GM21526 (cell line): ENCODE measurements at regions not wholly inside any gene's neighbourhood (a gene's known extent, or its start where the extent isn't known, plus 50 kb on each side); places are given as distances from the start of the nearest gene placed in this dataset.

Source experiments
- ATAC-seq: cut with Tn5 transposase; IDR thresholded peaks from one replicate; pipeline ENCODE4 v1.9.1; 2021; ENCODE audit warnings: moderate library complexity; ENCODE audit not compliant: unreplicated experiment, low FRiP score

DNA sequence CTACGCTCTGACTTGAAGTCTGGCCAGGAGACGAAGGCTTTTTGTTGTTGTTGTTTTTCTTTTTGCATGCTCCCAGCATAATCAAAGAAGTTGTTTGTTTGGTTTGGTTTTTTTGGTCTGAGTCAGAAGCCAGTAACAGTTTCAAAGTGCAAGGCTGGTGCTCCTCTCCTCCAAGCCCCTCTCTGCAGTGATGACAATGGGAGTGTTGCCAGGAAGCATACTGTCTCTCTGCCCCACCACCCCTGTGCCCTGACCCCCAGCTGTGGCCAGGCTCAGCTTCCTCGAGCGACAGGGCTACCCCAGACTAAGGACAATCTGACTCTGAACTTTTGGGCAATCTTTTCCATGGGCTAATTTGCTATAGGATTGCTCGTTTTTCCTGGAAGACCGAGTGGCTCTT lies 173.8 kb upstream of the PITX1 start:
- no peak for ATAC-seq

GRCh38 chr5:135206862-135207261 lies 172.8 kb upstream of the PITX1 start:
- no peak for ATAC-seq

DNA sequence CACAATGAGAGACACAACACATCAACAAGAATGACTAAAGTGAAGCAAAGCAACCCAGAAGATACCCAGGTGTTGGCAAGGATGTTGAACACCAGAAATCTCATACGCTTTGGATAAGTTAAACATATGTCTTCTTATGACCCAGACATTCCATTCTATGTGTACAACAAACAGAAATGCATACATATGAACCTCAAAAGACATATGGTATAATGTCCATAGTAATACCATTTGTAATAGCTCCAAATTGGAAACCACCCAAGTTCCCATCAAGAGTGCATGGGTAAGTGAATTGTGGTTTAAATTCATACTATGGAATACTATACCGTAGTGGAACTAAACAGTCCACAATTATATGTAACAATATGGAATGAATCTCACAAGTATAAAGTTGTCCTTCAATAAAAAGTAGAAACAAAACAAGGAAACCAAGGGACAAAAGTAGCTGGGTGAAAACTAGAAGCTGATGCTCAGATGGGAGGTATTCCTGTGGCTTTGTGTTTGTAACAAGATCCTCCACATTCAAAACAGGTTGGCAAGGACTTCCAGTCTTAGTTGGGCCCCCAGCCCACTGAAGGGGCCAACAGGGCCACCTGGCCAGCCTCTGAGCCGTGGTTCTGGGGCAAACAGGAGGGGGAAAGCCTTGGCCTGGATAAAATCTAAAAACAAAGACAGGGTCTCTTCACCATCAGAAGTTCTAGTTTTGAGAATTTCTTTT lies 171.8 kb upstream of the PITX1 start:
- ATAC-seq = no peak

GRCh38 chr5:135204151-135204600 lies 170.1 kb upstream of the PITX1 start:
- ATAC-seq = no peak

- no peak for ATAC-seq
Observed at GRCh38 chr5:135203593-135204036, 169.6 kb upstream of the PITX1 start.

DNA sequence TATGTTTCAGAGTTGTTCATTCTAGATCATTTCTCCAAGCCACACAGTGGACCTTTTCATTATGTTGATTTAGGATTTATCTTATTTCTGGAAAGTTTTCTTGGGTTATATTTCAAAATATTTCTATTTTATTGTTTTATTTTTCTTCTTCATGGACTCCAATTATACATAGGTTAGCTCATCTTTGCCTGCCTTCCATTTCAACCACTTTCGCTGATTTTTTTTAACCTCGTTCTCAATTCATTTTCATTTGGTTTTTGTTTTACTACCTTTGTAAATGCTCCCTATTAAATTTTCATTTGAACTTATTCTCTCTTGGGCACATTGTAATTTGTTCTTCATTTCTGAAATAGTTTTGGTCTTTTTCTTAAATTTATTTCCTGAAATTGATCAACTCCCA lies 169.0 kb upstream of the PITX1 start:
- ATAC-seq = no peak

DNA sequence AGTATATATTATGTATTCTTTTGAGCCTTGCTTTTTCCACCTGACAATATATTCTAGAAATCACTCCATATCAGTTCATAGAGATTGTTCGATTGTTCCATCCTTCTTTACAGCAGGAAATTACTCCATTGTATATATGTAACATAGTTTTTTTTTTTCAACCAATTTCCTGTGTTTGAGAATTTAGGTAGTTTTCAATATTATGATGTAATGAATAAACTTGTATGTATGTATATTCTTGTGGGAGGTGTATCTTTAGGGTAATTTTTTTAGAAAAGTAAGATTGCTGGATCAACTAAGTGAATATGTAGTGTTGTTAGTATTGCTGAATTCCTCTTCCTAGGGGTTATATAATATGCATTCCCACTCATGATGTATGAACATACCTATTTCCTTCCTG lies 165.9 kb upstream of the PITX1 start:
- no peak for ATAC-seq

GRCh38 chr5:135196483-135196882 lies 162.5 kb upstream of the PITX1 start:
- no peak for ATAC-seq

GRCh38 chr5:135195270-135195608 lies 161.2 kb upstream of the PITX1 start:
- ATAC-seq = no peak

DNA sequence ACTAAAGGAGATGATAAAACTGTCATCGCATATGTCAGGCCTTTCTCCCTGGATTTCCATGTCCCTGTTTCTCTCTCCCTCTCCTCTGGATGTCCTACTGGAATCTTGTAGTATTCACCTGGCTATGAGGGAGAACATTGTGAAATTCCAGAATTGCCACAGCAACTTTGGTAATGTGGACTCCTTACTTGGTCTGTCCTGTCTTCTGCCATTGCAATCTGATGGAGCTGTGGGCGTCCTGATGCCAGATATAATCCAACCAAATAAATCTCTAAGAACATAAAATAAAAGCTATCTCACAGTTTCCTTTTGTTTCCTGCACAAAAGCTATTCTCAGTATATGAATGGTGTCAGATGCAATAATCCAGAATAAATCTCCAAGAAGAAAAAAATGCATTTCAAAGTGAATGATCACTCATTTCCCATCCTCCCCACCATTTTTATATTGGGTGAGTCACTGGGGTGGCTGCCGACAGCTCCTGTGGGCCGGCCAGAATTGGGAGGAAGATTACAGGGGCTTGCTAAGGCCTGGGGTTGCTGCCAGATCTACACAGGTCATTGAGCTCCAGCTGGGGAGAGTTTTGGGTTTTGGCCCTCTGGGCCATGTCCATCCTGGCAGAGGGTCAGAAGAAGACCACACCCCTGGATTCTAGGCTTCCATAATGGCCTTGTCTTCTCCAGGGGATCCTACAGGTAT lies 160.7 kb upstream of the PITX1 start:
- no peak for ATAC-seq

DNA sequence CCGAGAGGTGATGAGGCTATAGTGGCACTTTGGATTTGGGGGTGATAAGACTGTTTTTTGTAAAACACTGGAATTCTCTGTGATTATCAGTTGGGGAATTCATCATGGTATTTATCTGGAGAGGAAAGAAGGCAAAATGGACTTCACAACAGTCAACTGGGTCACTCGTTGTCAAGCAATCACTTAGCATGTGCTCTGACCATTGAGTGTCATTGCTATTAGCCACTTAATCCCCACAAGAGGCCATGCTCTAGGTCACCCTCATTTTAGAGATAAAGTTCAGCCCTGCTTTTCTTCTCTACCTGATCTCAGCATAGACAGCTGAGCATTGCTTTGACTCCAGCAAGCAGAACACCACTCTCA lies 160.1 kb upstream of the PITX1 start:
- ATAC-seq = no peak

GRCh38 chr5:135193213-135194125 lies 159.4 kb upstream of the PITX1 start:
- ATAC-seq = no peak

DNA sequence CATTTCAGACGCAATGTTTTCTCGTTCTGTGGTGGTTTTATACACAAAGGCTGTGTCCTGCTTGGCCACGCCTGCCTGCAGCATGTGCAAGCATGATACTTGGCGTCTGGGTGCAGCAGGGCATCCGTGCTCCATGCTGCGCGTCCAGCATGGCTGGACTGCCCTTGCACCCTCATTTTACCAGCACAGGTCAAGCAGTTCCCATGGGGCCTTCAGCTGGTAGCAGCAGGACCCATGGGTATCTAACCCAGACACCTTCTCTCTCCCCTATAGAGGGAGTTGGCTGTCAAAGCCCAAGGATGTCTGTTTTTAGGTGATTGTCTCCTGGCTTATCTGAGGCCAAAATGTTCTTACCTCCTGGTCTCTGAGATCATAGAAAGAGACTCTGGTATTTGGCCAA lies 158.3 kb upstream of the PITX1 start:
- ATAC-seq = no peak

GRCh38 chr5:135191084-135191826 lies 157.2 kb upstream of the PITX1 start:
- ATAC-seq = peak; percentile 89

- ATAC-seq = no peak
Observed at GRCh38 chr5:135190416-135191083, 156.5 kb upstream of the PITX1 start.

DNA sequence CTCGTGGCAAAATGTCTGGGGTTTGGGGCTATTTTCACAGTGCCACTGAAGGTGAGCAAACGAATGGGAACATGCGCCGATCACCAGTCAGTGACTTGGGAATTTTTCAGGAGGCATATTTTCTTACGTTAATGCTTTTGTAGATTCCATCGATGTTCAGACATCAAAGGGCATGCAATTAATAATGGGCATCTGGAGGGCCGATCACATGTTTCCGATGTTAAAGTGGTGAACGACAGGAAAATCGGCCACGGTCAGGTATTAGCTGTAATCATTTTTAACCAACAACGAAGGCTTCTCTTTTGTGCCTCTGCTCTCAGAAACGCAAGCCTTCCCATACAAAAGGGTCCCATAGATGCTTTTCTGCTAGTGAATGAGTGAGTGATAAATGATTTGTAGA lies 155.0 kb upstream of the PITX1 start:
- ATAC-seq = no peak

GRCh38 chr5:135188233-135188914 lies 154.3 kb upstream of the PITX1 start:
- ATAC-seq = no peak

- no peak for ATAC-seq
Observed at GRCh38 chr5:135186662-135187522, 152.9 kb upstream of the PITX1 start.
